GM23338 (cell line): ENCODE measurements at regions not wholly inside any gene's neighbourhood (a gene's known extent, or its start where the extent isn't known, plus 50 kb on each side); places are given as distances from the start of the nearest gene placed in this dataset.

Source experiments
- ATAC-seq: fragments of 200-7000 bp; cut with Tn5 transposase; 3 replicates; pipeline ENCODE4 v1.9.1; 2020
- DNase-seq: peaks from one replicate; pipeline ENCODE4 v3.0.0-alpha.2; 2015; ENCODE audit warnings: low spot score
- H2AFZ ChIP-seq: fragments of 200-600 bp; sonication (generic); 2 replicates; pipeline ENCODE4 v1.8.0; 2016; ENCODE audit warnings: antibody characterized with exemption, mild to moderate bottlenecking, moderate library complexity
- H3F3A ChIP-seq: fragments of 200-600 bp; sonication (generic); replicated peaks from 2 replicates; pipeline ENCODE4 v1.8.0; 2017; ENCODE audit warnings: antibody characterized with exemption, mixed run types, low read depth
- H3K27ac ChIP-seq: fragments of 200-600 bp; sonication (generic); 2 replicates; pipeline ENCODE4 v1.6.1; 2016; ENCODE audit warnings: low read depth
- H3K27me3 ChIP-seq: fragments of 200-600 bp; sonication (generic); 2 replicates; pipeline ENCODE4 v1.8.0; 2016; ENCODE audit warnings: mild to moderate bottlenecking, mixed run types, moderate library complexity; ENCODE audit not compliant: insufficient read depth
- H3K36me3 ChIP-seq: fragments of 200-600 bp; sonication (generic); 2 replicates; pipeline ENCODE4 v1.8.0; 2016; ENCODE audit warnings: mild to moderate bottlenecking; ENCODE audit not compliant: insufficient read depth
- H3K4me1 ChIP-seq: fragments of 200-600 bp; sonication (generic); 2 replicates; pipeline ENCODE4 v1.8.0; 2016; ENCODE audit warnings: mild to moderate bottlenecking, moderate library complexity; ENCODE audit not compliant: insufficient read depth
- H3K4me2 ChIP-seq: fragments of 200-600 bp; sonication (generic); 2 replicates; pipeline ENCODE4 v1.7.1; 2017; ENCODE audit warnings: mixed run types
- H3K4me3 ChIP-seq: fragments of 200-600 bp; sonication (generic); 2 replicates; pipeline ENCODE4 v1.6.1; 2016; ENCODE audit warnings: mixed run types
- H3K79me2 ChIP-seq: fragments of 200-600 bp; sonication (generic); replicated peaks from 2 replicates; pipeline ENCODE4 v1.8.0; 2017; ENCODE audit warnings: mild to moderate bottlenecking; ENCODE audit not compliant: insufficient read depth
- H3K9me2 ChIP-seq: fragments of 200-600 bp; sonication (generic); 2 replicates; pipeline ENCODE4 v1.8.0; 2017; ENCODE audit not compliant: insufficient read depth
- H4K20me1 ChIP-seq: fragments of 200-600 bp; sonication (generic); replicated peaks from 2 replicates; pipeline ENCODE4 v1.8.0; 2017; ENCODE audit warnings: mild to moderate bottlenecking; ENCODE audit not compliant: insufficient read depth
- H3K27ac Mint-ChIP-seq: 2 replicates; pipeline ENCODE4 v1.8.0; 2020; ENCODE audit warnings: inconsistent platforms, mild to moderate bottlenecking, moderate library complexity, mixed read lengths
- H3K27me3 Mint-ChIP-seq: 3 replicates; pipeline ENCODE4 v1.8.0; 2022; ENCODE audit warnings: low read depth, mild to moderate bottlenecking, moderate library complexity, mixed read lengths, inconsistent platforms; ENCODE audit not compliant: insufficient read depth, poor library complexity
- H3K36me3 Mint-ChIP-seq: 3 replicates; pipeline ENCODE4 v1.8.0; 2021; ENCODE audit warnings: low read depth, mild to moderate bottlenecking, inconsistent platforms, moderate library complexity, mixed read lengths
- H3K4me1 Mint-ChIP-seq: 3 replicates; pipeline ENCODE4 v1.8.0; 2020; ENCODE audit warnings: mild to moderate bottlenecking, inconsistent platforms, mixed read lengths
- H3K4me3 Mint-ChIP-seq: 3 replicates; pipeline ENCODE4 v1.8.0; 2021; ENCODE audit warnings: moderate library complexity, mild to moderate bottlenecking, inconsistent platforms, mixed read lengths
- H3K9me3 Mint-ChIP-seq: 3 replicates; pipeline ENCODE4 v1.8.0; 2020; ENCODE audit warnings: moderate library complexity, mild to moderate bottlenecking, inconsistent platforms, mixed read lengths
- CREB1 ChIP-seq: fragments of 250-450 bp; sonication (Bioruptor Pico); IDR thresholded peaks from 2 replicates; pipeline ENCODE4 v1.5.0; 2020; ENCODE audit warnings: low read depth, mild to moderate bottlenecking, moderate library complexity
- ETS1 ChIP-seq: IDR thresholded peaks from 2 replicates; pipeline ENCODE4 v1.6.1; 2016; ENCODE audit warnings: antibody characterized with exemption
- EZH2 ChIP-seq: fragments of 200-600 bp; sonication (generic); IDR thresholded peaks from one replicate; pipeline ENCODE4 v1.8.0; 2017; ENCODE audit warnings: antibody characterized with exemption, mild to moderate bottlenecking, low read depth; ENCODE audit not compliant: unreplicated experiment
- JUNB ChIP-seq: IDR thresholded peaks from one replicate; pipeline ENCODE4 v1.6.1; 2016; ENCODE audit warnings: antibody characterized with exemption; ENCODE audit not compliant: unreplicated experiment
- NANOG ChIP-seq: IDR thresholded peaks from 2 replicates; pipeline ENCODE4 v1.6.1; 2016; ENCODE audit warnings: antibody characterized with exemption, borderline replicate concordance
- ZNF114 ChIP-seq: fragments of 250-450 bp; sonication (Bioruptor Pico); IDR thresholded peaks from 2 replicates; pipeline ENCODE4 v1.5.0; 2020; ENCODE audit warnings: mild to moderate bottlenecking, moderate library complexity
- ZNF462 ChIP-seq: fragments of 250-450 bp; sonication (Bioruptor Pico); IDR thresholded peaks from 2 replicates; pipeline ENCODE4 v1.5.0; 2020; ENCODE audit warnings: mild to moderate bottlenecking, moderate library complexity

GRCh38 chr15:70432924-70433495 is 330.3 kb downstream of the UACA start (continued):
- no peak for TF ChIP-seq ZNF462 (CRISPR knock-in tag)

GRCh38 chr15:70431854-70432253 is 331.5 kb downstream of the UACA start:
- H3K27me3 Mint-ChIP-seq = peaks cover 14% of the 10 kb centered on the region
- no peaks in the 10 kb centered on the region for H3K36me3 ChIP-seq
- H2AFZ ChIP-seq = no peak overlapping the region
- no peak for ATAC-seq
- 0 out of 2 replicates have a peak, but pooled peaks cover 6% of the 10 kb centered on the region for H3K9me2 ChIP-seq
- H3K4me3 Mint-ChIP-seq = no peak overlapping the region
- no peak overlapping the region for H3K4me2 ChIP-seq
- peaks cover 13% of the 10 kb centered on the region; the same call in 2 of the 3 replicates for H3K9me3 Mint-ChIP-seq
- no peak overlapping the region for H3K4me3 ChIP-seq
- DNase-seq = no peak
- no peaks in the 10 kb centered on the region for H4K20me1 ChIP-seq
- no peak overlapping the region for H3K27ac ChIP-seq
- no peak overlapping the region for H3K27ac Mint-ChIP-seq
- peaks cover 6% of the 10 kb centered on the region; the same call in 1 of the 2 replicates for H3K4me1 ChIP-seq
- peaks cover 5% of the 10 kb centered on the region; the same call in 1 of the 3 replicates for H3K36me3 Mint-ChIP-seq
- no peaks in the 10 kb centered on the region for H3K79me2 ChIP-seq
- no peaks in the 10 kb centered on the region for H3F3A ChIP-seq
- no peaks in the 10 kb centered on the region for H3K27me3 ChIP-seq
- peaks cover 16% of the 10 kb centered on the region for H3K4me1 Mint-ChIP-seq
- TF ChIP-seq NANOG = no peak
- TF ChIP-seq JUNB = no peak
- no peak for TF ChIP-seq ETS1
- TF ChIP-seq CREB1 (CRISPR knock-in tag) = no peak
- TF ChIP-seq ZNF114 (CRISPR knock-in tag) = no peak
- TF ChIP-seq EZH2 = no peak
